ENCODE measurements at regions not wholly inside any gene's neighbourhood (a gene's known extent, or its start where the extent isn't known, plus 50 kb on each side); places are given as distances from the start of the nearest gene placed in this dataset.

GRCh38 chr1:232443372-232443771 lies 186.6 kb downstream of the SIPA1L2 start:
- H3K4me3 ChIP-seq (ENCODE audit: insufficient read depth, low read depth, low read length): no peak overlapping the region
- POLR2A ChIA-PET (ENCODE audit: unreplicated experiment): no interaction called here
- H3K27me3 ChIP-seq (ENCODE audit: control insufficient read depth, insufficient read depth, low read length): no peaks in the 10 kb centered on the region
- no peak for ATAC-seq (ENCODE audit: low read depth)
- H3K27ac ChIP-seq (ENCODE audit: insufficient read depth, low read length): no peak overlapping the region
- peaks cover 29% of the 10 kb centered on the region for H3K36me3 ChIP-seq (ENCODE audit: control insufficient read depth, insufficient read depth, low read length)
- TF ChIP-seq RAD21 (IDR thresholded peaks at IDR 0.05; ENCODE audit: low read length) (no peak), MAZ (IDR thresholded peaks at IDR 0.05; ENCODE audit: borderline replicate concordance, low read depth, low read length) (no peak), CHD1 (IDR thresholded peaks at IDR 0.05; ENCODE audit: low read depth, low read length) (no peak), FOS (IDR thresholded peaks at IDR 0.05; ENCODE audit: low read depth, low read length) (no peak), RFX5 (IDR thresholded peaks at IDR 0.05; ENCODE audit: low read depth, low read length) (no peak), ELK1 (IDR thresholded peaks at IDR 0.05; ENCODE audit: borderline replicate concordance, low read depth, low read length) (no peak), SMC3 (IDR thresholded peaks at IDR 0.05; ENCODE audit: low read depth, low read length) (no peak), NFE2L2 (IDR thresholded peaks at IDR 0.05; ENCODE audit: low read depth, low read length) (no peak), CEBPB (IDR thresholded peaks at IDR 0.05; ENCODE audit: low read depth, low read length) (no peak), MXI1 (IDR thresholded peaks at IDR 0.05; ENCODE audit: borderline replicate concordance, low read depth, low read length) (no peak), POLR2A (IDR thresholded peaks at IDR 0.05; ENCODE audit: low read depth, low read length) (no peak), RCOR1 (IDR thresholded peaks at IDR 0.05; ENCODE audit: insufficient replicate concordance, low read length) (no peak), BHLHE40 (IDR thresholded peaks at IDR 0.05; ENCODE audit: low read depth, low read length) (no peak)
- TF ChIP-seq, protein P1, sequence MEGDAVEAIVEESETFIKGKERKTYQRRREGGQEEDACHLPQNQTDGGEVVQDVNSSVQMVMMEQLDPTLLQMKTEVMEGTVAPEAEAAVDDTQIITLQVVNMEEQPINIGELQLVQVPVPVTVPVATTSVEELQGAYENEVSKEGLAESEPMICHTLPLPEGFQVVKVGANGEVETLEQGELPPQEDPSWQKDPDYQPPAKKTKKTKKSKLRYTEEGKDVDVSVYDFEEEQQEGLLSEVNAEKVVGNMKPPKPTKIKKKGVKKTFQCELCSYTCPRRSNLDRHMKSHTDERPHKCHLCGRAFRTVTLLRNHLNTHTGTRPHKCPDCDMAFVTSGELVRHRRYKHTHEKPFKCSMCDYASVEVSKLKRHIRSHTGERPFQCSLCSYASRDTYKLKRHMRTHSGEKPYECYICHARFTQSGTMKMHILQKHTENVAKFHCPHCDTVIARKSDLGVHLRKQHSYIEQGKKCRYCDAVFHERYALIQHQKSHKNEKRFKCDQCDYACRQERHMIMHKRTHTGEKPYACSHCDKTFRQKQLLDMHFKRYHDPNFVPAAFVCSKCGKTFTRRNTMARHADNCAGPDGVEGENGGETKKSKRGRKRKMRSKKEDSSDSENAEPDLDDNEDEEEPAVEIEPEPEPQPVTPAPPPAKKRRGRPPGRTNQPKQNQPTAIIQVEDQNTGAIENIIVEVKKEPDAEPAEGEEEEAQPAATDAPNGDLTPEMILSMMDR (conservative IDR thresholded peaks at IDR 0.05; ENCODE audit: low read depth, low read length): no peak
- TF ChIP-seq, protein P2, sequence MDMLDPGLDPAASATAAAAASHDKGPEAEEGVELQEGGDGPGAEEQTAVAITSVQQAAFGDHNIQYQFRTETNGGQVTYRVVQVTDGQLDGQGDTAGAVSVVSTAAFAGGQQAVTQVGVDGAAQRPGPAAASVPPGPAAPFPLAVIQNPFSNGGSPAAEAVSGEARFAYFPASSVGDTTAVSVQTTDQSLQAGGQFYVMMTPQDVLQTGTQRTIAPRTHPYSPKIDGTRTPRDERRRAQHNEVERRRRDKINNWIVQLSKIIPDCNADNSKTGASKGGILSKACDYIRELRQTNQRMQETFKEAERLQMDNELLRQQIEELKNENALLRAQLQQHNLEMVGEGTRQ (IDR thresholded peaks at IDR 0.05; ENCODE audit: low read depth, low read length): no peak
- H3K4me2 ChIP-seq (ENCODE audit: low read depth, low read length): no peak overlapping the region
- H3K9me1 ChIP-seq (ENCODE audit: insufficient read depth, low read length): peaks cover 5% of the 10 kb centered on the region; the same call in 1 of the 2 replicates
- CTCF ChIA-PET: interaction anchor here (0.6 kb wide), 1 partner anchor 653 kb away, joined by 6 read pairs; no protein-coding TSS in a partner anchor
- H3K56ac ChIP-seq (ENCODE audit: extremely low read depth, insufficient read depth, low read length): no peak overlapping the region
- no peak overlapping the region for H2AK9ac ChIP-seq (replicated peaks; ENCODE audit: low read depth, low read length, poor library complexity)
- H3K4me1 ChIP-seq (ENCODE audit: control insufficient read depth, insufficient read depth, low read length): no peaks in the 10 kb centered on the region
- H3K9ac ChIP-seq (ENCODE audit: low read depth, low read length): no peak overlapping the region
- no peak overlapping the region for H3K18ac ChIP-seq (ENCODE audit: low read depth, low read length)
- H3K9me3 ChIP-seq (ENCODE audit: control insufficient read depth, insufficient read depth, low read length): no peaks in the 10 kb centered on the region
- no peaks in the 10 kb centered on the region for H4K20me1 ChIP-seq (ENCODE audit: insufficient read depth, low read length)
- H2BK120ac ChIP-seq (ENCODE audit: low read depth, low read length): no peak overlapping the region
- no peak overlapping the region for H2AFZ ChIP-seq (replicated peaks; ENCODE audit: low read length, poor library complexity)
- H3K79me1 ChIP-seq (ENCODE audit: low read depth in 1 of 2, low read length in 2 of 2): no peaks in the 10 kb centered on the region
- H4K5ac ChIP-seq (ENCODE audit: low read depth, low read length): no peak overlapping the region
- intact Hi-C loops (cut with micrococcal nuclease) (no loop called here), dilution Hi-C loops (cut with HindIII; ENCODE audit: low sequenced_read_pairs, unreplicated experiment) (no loop called here), in situ Hi-C loops (cut with MboI; ENCODE audit: low sequenced_read_pairs) (no loop called here)
- H3K4ac ChIP-seq (ENCODE audit: low read depth, low read length): no peak overlapping the region
- H2BK15ac ChIP-seq (ENCODE audit: low read depth, low read length): no peak overlapping the region
- H3K14ac ChIP-seq (replicated peaks; ENCODE audit: low read depth, low read length): no peak overlapping the region
- no peak overlapping the region for H2BK5ac ChIP-seq (ENCODE audit: low read depth, low read length, poor library complexity, severe bottlenecking)
- H2BK20ac ChIP-seq (ENCODE audit: low read depth, low read length): no peak overlapping the region
- BruUV-seq (replicated peaks): no TSS peak
- H3K23ac ChIP-seq (ENCODE audit: low read depth, low read length): no peak overlapping the region
- no peak for DNase-seq
- H4K8ac ChIP-seq (ENCODE audit: low read depth in 2 of 2, low read length in 2 of 2): no peak overlapping the region
- no peak overlapping the region for H2AK5ac ChIP-seq (ENCODE audit: low read depth, low read length)
- no peak overlapping the region for H4K91ac ChIP-seq (ENCODE audit: insufficient read depth, low read depth, low read length)
- WGBS, 2 experiments (ENCODE audit: extremely low coverage in 2 of 2, insufficient read length in 1 of 2): no CpG with 5 or more reads among the region's 7 CpGs

Data from IMR-90 (cell line).